GM19351 (cell line): ENCODE measurements at regions not wholly inside any gene's neighbourhood (a gene's known extent, or its start where the extent isn't known, plus 50 kb on each side); places are given as distances from the start of the nearest gene placed in this dataset.

Source experiments
- ATAC-seq: cut with Tn5 transposase; IDR thresholded peaks from one replicate; pipeline ENCODE4 v1.9.1; 2021; ENCODE audit warnings: mild to moderate bottlenecking, moderate library complexity; ENCODE audit not compliant: unreplicated experiment

GRCh38 chr21:29441651-29442050 is 142.9 kb downstream of the BACH1 start:
- no peak for ATAC-seq

GRCh38 chr21:29443411-29444010 is 144.8 kb downstream of the BACH1 start:
- no peak for ATAC-seq

DNA sequence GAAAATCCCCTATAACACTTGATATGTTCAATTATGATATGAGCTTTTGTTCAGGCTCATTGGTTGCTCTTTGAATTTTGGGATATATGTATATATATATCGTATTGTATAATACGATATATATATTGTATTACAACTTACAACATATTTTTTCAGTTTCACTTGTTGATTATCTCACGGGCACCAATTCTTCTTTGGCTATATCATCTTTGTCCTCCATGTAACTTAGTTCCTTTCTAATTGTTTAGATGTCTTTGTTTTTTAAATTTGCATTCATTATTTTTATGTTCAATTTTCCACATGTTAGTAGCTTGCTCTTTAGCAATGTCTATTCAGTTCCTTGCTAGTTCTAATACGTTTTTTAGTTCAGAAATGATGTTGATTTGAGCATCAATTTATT is 150.0 kb downstream of the BACH1 start:
- ATAC-seq = no peak

DNA sequence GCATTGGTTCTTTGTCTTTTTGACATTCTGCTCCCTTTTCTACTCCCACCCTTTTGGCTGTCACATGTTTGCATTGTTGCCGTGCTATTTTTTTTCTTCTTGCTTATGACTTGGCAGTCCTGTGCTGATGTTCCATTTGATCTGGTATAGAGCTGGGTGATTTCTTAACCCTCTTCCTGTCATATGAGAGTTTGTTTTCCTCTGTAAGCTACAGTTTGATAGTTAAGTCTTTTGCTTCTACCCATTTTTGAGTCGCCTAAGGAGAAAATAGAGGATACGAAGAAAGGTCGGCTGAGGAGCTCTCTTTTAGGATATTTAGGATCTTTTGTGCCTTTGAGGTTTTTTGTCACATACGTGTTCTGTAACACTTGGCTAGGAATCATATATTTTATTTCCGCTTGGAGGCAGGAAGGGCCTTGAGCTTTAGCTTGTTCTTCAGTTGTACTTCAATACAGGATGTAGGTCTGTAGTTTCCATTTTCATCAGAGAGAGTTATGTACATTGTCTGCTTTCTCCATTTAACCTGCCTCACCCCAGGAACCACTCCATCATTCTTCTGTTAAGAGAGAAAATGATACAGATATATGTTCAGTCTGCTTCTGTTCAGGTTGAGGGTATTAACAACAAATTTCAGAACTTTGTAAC is 150.7 kb downstream of the BACH1 start:
- no peak for ATAC-seq

- no peak for ATAC-seq
These were observed 151.3 kb downstream of the BACH1 start for GRCh38 chr21:29450058-29450457.

DNA sequence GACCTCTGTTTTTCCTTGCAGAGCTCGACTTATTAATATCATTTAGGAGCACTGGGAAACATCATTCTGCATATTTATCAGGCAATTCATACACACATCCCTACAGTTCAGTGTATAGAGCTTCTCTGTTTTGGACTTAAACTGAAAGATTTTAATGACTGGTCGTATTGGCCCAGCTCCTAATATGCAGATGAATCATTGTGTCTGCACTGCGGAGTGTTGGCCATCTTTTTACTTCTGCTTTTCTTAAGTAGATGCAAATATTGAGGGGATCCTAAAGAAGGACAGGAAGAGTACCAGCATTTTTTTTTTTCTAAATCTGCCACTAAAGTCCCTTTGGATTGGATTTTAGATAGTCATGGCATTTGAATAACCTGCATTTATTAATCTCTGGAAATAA is 154.8 kb downstream of the BACH1 start:
- peak; percentile 79 for ATAC-seq

DNA sequence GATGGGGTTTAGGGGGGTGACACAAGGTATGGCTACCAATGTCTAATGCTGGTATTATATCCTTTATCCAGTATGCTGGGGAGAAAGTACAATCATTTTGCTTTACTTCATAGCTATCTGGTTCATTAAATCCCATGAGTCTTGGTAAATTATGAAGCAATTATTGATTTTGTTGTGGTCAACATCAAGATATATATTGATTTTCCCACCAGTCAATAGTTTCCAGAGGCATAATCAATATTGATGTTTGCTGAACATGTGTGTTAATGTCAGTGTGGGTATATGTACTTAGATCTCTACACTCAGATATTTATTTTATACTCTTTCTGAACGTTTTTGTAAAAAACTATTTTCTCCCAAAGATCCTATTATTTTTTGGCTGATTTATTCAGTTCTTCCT is 155.5 kb downstream of the BACH1 start:
- no peak for ATAC-seq

- ATAC-seq = no peak
These were observed 163.8 kb downstream of the BACH1 start for GRCh38 chr21:29462479-29462878.

DNA sequence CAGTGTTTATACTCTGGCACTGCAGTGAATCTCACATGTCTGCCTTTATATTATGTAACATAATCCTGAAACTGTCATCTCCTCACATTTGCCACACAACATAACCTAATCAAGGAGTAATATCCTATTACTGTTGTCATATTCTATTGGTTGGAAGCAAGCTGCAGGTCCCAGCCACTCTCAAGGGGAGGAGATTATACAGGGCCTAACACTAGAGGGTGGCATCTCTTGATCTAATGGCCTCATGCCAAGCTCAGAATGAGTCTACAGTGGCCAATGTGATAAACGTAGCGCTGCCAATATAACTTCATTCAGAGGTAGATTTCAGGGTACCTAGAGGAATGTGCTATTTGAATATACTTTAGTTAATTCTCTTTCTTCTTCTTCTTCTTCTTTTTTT is 166.8 kb downstream of the BACH1 start:
- no peak for ATAC-seq

DNA sequence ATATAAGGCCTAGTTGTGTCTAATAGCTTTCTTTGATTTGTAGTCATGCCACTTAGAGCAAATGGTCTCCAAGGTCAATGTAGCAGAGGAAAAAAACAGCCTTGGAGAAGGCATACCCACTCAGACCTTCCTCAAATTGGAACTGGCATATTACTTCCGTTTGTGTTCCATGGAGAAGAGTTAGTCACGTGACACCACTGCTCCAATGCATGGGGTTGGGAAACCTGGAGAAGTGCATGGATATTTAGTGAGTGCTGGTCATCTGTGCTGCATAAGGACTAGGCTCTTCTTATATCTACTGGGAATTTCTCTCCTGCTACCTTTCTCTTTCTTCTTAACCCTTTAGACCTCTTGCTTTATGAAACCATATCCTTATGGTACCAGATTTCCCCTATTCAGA is 167.8 kb downstream of the BACH1 start:
- ATAC-seq = no peak

GRCh38 chr21:29470397-29470796 is 171.7 kb downstream of the BACH1 start:
- no peak for ATAC-seq

DNA sequence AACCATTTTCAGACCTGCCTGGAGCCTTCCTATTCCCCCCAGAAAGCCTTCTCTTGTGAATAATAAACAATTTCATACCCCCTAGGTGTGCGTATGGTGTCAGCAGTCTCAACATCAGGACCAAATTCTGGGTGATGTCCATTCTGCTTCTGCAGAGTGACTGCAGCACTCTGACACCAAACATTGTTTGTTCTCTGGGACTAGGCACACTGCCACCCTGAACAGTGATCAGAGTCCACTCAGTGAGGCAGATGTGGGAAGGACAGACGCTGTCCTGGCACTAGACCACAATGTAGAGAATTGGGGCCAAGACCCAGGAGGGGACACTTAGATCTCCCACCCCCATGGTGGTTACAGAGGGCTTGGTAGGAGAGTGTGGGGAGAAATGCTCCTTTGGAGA is 175.1 kb downstream of the BACH1 start:
- no peak for ATAC-seq

DNA sequence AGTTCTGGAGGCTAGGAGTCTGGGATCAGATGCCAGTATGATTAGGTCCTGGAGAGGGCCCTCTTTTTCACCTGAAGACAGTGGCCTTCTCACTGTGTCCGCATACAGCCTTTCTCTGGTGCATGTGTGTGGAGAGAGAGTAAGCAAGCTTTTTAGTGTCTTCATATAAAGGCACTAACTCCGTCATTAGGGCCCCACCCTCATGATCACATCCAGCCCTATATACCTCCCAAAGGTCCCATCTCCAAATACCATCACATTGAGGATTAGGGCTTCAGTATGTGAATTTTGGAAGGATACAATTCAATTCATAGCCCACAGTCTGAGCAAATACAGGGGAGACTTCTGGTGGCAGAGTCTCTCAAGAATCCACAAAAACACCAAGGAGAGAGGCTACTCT is 176.6 kb downstream of the BACH1 start:
- ATAC-seq = no peak

DNA sequence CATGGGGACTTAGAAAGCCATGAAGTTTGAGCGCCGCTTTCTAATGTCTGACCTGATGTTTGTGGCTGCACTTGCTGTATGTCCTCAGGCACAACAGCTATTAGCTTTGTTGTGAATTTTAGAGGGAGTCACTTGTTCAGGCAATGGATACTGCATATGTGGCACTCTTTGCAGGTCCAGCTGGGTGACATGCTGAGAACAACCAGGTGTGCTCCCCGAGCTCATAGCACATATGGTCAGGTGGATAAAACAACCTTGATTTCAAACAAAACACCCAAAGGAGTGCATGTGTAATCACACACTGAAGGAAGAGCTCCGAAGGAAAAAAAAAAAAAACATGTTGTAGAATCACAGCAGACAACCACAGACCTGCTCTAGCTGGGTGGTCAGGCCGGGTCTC is 178.6 kb downstream of the BACH1 start:
- no peak for ATAC-seq

DNA sequence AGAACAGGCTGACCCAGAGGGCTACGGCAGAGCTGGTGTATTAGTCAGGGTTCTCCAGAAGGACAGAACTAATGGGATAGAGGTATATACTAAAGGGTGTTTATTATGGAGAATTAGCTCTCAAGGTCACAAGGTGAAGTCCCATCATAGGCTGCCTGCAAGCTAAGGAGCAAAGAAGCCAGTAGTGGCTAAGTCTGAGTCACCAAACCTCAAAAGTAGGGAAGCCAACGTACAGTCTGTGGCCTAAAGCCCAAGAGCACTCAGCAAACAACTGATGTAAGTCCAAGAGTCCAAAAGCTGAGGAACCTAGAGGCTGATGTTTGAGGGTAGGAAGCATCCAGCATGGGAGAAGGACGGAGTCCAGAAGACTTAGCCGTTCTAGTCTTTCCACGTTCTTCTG is 179.2 kb downstream of the BACH1 start:
- no peak for ATAC-seq

DNA sequence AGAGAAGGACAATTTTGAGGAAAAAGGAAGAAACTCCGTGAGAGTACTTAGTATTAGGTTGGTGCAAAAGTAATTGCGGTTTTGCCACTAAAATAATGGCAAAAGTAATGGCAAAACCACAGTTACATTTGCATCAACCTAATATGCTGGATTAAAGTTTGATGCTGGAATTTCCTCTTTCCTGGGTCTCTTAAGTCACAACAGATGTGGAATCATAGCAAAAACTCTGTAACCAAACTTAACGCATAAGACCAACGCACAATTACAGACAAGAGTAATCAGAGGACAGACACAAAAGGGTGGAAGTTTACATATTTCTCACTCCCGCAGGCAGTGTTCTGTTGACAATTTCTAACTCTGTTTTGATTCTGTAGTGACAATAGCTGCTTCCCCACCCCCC is 182.4 kb downstream of the BACH1 start:
- ATAC-seq = no peak

GRCh38 chr21:29481641-29482040 is 182.9 kb downstream of the BACH1 start:
- ATAC-seq = no peak

GRCh38 chr21:29486306-29486807 is 187.6 kb downstream of the BACH1 start:
- no peak for ATAC-seq
